OCI-M1 (cell line): ENCODE measurements at regions not wholly inside any gene's neighbourhood (a gene's known extent, or its start where the extent isn't known, plus 50 kb on each side); places are given as distances from the start of the nearest gene placed in this dataset.

Experiments used
- DNase-seq: peaks from one replicate; lab custom pipeline; 2025; lab: John Stamatoyannopoulos, UW

DNA sequence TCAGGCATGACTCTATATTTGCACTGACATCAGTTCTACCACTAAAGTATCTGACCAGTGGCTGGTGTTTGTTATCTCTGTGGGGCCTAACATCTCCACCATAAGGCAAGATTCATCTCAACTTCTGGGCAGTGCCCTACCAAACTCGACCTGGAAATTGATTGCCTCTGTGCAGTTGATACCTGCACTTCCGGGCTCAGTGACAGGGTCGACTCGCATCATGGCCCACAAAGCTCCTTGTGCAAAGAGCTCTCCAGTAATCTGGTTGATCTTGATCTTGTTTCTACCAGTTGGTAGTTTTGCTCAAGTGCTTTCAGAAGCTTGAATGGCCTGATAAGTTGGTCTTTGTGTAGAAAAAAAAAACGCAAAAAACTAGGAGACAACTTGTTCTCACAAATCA, 501.1 kb upstream of the JAG1 start:
- DNase-seq, result peak; percentile 18

DNA sequence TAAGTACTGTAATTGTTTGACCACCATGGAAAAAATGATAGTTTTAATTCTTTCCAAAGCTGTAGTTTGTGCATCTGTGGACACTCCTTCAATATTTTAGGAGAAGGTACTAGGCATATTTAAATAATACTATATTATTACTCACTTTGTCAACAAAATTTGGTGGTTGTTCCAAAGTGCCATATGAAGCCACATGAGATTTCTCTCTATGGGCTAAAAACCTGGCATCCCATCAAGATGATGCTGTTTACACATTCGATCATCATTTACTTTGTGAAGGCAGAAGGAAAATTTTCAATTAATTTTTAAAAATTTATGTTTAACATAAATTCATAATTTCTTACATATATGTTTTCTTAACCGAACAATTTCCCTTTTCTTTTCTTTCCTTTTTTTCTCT, 502.6 kb upstream of the JAG1 start:
- no peak for DNase-seq

DNA sequence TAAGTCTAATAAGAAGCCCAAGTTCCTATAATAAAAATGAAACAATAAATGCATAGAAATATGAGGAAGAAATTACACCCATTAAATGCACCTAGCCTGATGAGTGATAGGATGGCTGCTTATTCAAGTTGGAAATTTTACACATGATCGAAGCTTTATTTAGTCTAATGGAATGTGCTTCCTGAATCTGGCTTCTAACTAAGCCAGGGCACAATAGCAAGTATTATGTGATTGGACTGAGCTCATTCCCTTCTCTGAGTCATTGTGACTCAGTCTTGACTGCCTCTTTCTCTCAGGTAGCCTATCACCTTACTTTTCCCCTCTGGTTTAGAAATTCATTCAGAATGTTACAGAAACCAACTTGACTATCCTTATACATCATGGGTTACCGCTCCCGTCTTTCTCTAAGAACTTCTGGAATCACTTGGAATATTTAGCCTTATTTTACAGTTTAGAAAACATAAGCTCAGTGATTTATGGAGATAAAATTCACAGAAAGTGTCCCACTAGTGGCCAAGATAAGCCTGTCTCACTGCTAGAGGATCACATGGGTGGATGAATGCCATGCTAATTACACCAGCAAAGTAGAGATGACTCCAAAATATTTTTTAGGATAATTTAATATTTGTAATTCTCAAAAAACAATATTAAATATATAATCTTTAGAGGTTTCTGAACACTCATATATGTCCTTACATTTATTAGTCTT, 505.3 kb upstream of the JAG1 start:
- no peak for DNase-seq

GRCh38 chr20:11180186-11180585, 506.4 kb upstream of the JAG1 start:
- no peak for DNase-seq

- DNase-seq, result peak; percentile 6
These were observed 507.3 kb upstream of the JAG1 start for GRCh38 chr20:11181129-11181528.

GRCh38 chr20:11181966-11182365, 508.2 kb upstream of the JAG1 start:
- DNase-seq, result no peak

DNA sequence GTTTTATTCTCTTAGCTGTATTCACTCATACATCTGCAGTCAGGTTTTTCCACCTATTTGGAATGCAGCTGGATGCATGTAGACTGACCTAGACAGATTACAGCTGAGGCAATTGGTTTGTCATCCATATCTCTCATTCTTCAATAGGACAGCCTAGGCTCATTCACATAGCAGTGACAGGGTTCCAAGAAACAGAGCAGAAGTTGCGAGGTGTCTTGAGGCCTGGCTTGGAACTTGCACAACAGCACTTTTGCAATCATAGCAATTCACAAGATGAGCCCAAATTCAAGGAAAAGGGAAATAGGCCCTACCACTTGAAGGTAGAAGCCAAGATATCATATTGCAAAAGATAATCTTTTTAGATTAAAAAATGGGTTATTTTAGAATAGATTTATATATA, 508.9 kb upstream of the JAG1 start:
- DNase-seq, result peak; percentile 83

- DNase-seq, result no peak
These were observed 512.7 kb upstream of the JAG1 start for GRCh38 chr20:11186301-11187008.

- DNase-seq, result no peak
These were observed 515.2 kb upstream of the JAG1 start for GRCh38 chr20:11188843-11189603.

DNA sequence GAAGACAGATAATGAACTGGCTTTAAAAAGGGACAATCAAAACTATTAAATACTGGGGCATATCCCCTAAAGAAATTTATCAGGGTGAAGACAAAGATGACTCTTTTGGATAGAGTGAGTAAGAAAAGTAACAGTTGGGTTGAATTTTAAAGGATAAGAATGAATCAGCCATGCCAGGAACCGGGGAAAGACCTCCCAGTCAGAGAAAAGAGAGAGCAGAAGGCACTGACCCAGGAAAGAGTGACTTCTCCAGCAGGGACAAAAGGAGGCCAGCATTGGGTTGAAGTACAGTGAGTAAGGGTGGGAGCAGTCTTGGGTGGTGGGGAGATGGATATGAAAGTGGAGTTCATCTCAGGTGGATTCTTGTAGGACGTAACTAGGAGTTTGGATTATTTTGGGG, 516.9 kb upstream of the JAG1 start:
- DNase-seq, result no peak

DNA sequence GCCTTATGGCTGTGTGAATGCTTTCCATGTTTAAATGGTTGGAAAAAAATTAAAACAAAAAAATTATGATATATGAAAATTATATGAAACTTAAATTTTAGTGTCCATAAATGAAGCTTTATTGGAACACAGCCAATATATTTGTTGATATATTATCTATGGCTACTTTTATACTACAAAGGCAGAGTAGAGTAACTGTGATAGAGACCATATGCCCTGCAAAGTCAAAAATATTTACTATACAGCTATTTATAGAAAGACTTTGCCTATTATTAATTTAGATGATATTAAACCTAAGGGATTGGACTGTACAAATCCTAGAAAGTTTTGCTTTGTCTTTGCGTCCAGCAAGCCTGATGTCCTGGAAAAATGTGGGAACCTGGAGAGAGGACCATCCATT, 518.3 kb upstream of the JAG1 start:
- DNase-seq, result no peak

- no peak for DNase-seq
These were observed 519.4 kb upstream of the JAG1 start for GRCh38 chr20:11193241-11193640.

GRCh38 chr20:11195169-11195568, 521.4 kb upstream of the JAG1 start:
- DNase-seq, result no peak

- no peak for DNase-seq
These were observed 522.2 kb upstream of the JAG1 start for GRCh38 chr20:11195899-11196558.

- DNase-seq, result no peak
These were observed 524.1 kb upstream of the JAG1 start for GRCh38 chr20:11197851-11198250.

GRCh38 chr20:11200423-11200822, 526.6 kb upstream of the JAG1 start:
- DNase-seq, result no peak

DNA sequence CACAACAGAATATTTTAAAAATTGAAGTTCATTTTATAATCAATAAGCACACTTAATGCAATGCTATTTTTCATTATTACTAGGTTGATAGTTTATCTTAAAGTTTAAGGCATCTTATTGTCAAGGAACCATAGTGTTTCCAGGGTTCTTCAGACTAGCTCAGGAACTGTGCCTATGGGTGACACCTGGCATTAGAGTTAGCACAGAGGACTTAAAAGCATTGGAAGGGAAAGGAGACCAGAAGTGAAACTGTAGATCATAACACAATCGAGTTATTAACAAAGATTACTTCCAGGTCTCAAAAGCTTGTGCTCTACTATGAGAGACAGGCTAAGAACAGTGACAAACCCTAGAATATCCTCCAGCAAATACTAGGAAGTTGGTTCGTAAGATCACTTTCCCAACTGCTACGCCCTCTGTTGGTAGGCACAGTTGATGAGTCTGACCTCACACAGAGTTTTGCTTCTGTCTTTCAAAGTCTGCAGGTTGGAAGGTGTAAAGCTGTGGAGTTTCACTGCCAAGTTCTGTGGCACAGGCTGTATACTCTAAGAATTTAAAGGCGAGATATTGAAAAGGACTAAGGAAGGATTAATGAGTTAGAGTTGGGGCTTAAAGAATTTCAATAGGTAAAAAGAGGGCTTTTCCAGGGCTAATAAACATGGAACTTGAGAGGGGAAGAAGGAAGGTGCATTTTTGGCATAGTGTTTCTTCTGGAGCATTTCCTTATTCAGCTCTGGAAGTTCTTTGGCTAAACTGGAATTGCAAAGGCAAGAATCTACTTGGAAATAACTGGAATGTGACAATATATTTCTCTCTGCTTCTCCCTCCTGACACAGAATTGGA, 531.3 kb upstream of the JAG1 start:
- peak; percentile 87 for DNase-seq

DNA sequence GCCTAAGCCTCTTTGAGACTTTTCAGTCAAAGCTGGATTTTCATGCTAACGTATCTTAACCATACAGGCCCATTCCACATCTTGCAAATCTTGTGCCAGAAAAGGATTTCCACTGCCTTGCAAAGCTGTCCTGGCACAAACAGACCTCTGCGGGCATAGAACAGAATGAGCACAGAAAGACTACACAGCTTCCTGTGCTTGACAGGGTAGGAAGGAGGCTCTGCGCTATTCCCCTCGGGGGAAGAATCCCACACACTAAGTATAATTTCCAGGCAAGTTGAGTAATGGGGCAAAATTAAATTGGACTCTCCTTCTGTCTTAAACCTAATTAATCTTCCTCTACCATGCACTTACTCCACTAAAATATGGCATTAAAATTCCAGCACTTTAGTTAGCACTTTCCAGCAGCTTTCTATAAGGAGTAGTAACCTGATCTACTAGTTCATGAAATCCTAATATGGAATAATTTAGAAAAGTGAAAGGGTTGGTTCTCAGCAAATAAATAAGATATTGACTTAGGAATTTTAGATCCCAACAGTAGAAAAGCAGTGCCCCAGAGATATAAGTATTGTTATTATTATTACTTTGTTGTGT, 532.1 kb upstream of the JAG1 start:
- DNase-seq, result no peak

GRCh38 chr20:11207749-11208502, 534.1 kb upstream of the JAG1 start:
- DNase-seq, result no peak

DNA sequence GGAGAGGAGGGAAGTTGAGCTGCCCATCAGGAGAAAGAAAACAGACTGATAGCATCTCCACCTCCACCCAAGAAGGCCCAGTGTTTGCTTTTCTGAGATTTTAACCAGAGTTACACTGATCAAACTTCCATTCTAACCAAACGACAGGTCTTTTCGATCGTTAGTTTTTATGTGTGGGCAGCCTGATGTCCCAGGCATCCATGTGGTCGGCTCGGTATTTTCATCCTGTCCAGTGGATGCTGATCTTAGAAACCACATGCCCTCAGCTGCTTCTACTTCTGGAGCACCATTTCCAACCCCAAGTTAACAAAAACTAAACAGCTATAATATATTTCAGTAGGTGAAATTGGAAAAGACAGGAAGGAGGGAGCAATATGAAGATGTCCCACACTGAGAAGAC, 536.8 kb upstream of the JAG1 start:
- DNase-seq, result no peak
